ENCODE measurements at regions not wholly inside any gene's neighbourhood (a gene's known extent, or its start where the extent isn't known, plus 50 kb on each side); places are given as distances from the start of the nearest gene placed in this dataset.

GRCh38 chr2:239495791-239496233 is 95.0 kb upstream of the HDAC4 start:
- no peak for TF ChIP-seq CTCF (IDR thresholded peaks at IDR 0.05)
- no peak for TF ChIP-seq POLR2A (IDR thresholded peaks at IDR 0.05)
- no peak for TF ChIP-seq POLR2AphosphoS5 (IDR thresholded peaks at IDR 0.05)
- TF ChIP-seq EP300 (IDR thresholded peaks at IDR 0.05), result no peak

All from suprapubic skin (tissue), 4 donors.